Ramos (cell line): ENCODE measurements at regions not wholly inside any gene's neighbourhood (a gene's known extent, or its start where the extent isn't known, plus 50 kb on each side); places are given as distances from the start of the nearest gene placed in this dataset.
"Not testable (repeated sequence)": the region's sequence is repeated elsewhere in the genome, so short reads cannot be mapped to it uniquely, and the experiment has no call there.

Source experiments
- in situ Hi-C: fragments of 300-500 bp; cut with MboI; formaldehyde crosslinking; loops from one replicate; pipeline ENCODE4 v1.14.3; 2022; ENCODE audit warnings: low sequenced_read_pairs; ENCODE audit not compliant: unreplicated experiment

- in situ Hi-C loops, result no loop called here
Measured at GRCh38 chr3:75115695-75116094, 501.2 kb upstream of the CNTN3 start.

- in situ Hi-C loops, result no loop called here
Measured at GRCh38 chr3:75118779-75119178, 504.3 kb upstream of the CNTN3 start.

- in situ Hi-C loops, result no loop called here
Measured at GRCh38 chr3:75126556-75126955, 512.1 kb upstream of the CNTN3 start.

- in situ Hi-C loops, result no loop called here
Measured at GRCh38 chr3:75129101-75129500, 514.6 kb upstream of the CNTN3 start.

- in situ Hi-C loops, result no loop called here
Measured at GRCh38 chr3:75136100-75136897, 521.8 kb upstream of the CNTN3 start.

GRCh38 chr3:75138345-75138744 lies 523.9 kb upstream of the CNTN3 start:
- in situ Hi-C loops, result no loop called here

GRCh38 chr3:75140904-75141615 lies 523.1 kb upstream of the FRG2C start:
- in situ Hi-C loops, result no loop called here

- in situ Hi-C loops, result no loop called here
Measured at GRCh38 chr3:75144406-75144805, 519.7 kb upstream of the FRG2C start.

- in situ Hi-C loops, result no loop called here
Measured at GRCh38 chr3:75171630-75172230, 492.4 kb upstream of the FRG2C start.

- in situ Hi-C loops, result no loop called here
Measured at GRCh38 chr3:75176937-75177336, 487.2 kb upstream of the FRG2C start.

- in situ Hi-C loops, result no loop called here
Measured at GRCh38 chr3:75180235-75180944, 483.7 kb upstream of the FRG2C start.

- in situ Hi-C loops, result no loop called here
Measured at GRCh38 chr3:75180945-75181298, 483.2 kb upstream of the FRG2C start.

- in situ Hi-C loops, result no loop called here
Measured at GRCh38 chr3:75188962-75189361, 475.2 kb upstream of the FRG2C start.

GRCh38 chr3:75192146-75192616 lies 471.9 kb upstream of the FRG2C start:
- in situ Hi-C loops, result no loop called here

- in situ Hi-C loops, result no loop called here
Measured at GRCh38 chr3:75193797-75194196, 470.3 kb upstream of the FRG2C start.

- in situ Hi-C loops, result not testable (repeated sequence)
Measured at GRCh38 chr3:75214332-75214731, 449.8 kb upstream of the FRG2C start.

GRCh38 chr3:75218577-75218976 lies 445.6 kb upstream of the FRG2C start:
- in situ Hi-C loops, result no loop called here

- in situ Hi-C loops, result no loop called here
Measured at GRCh38 chr3:75220932-75221331, 443.2 kb upstream of the FRG2C start.

- in situ Hi-C loops, result no loop called here
Measured at GRCh38 chr3:75224412-75224811, 439.7 kb upstream of the FRG2C start.

- in situ Hi-C loops, result no loop called here
Measured at GRCh38 chr3:75232216-75232615, 431.9 kb upstream of the FRG2C start.

GRCh38 chr3:75235631-75236030 lies 428.5 kb upstream of the FRG2C start:
- in situ Hi-C loops, result no loop called here
